GM23338 (cell line): ENCODE measurements at regions not wholly inside any gene's neighbourhood (a gene's known extent, or its start where the extent isn't known, plus 50 kb on each side); places are given as distances from the start of the nearest gene placed in this dataset.
A peak's percentile ranks its signal among the peaks of the same experiment; 100 is the strongest.

Source experiments
- ATAC-seq: fragments of 200-7000 bp; cut with Tn5 transposase; 3 replicates; pipeline ENCODE4 v1.9.1; 2020
- DNase-seq: peaks from one replicate; pipeline ENCODE4 v3.0.0-alpha.2; 2015; ENCODE audit warnings: low spot score
- H2AFZ ChIP-seq: fragments of 200-600 bp; sonication (generic); 2 replicates; pipeline ENCODE4 v1.8.0; 2016; ENCODE audit warnings: antibody characterized with exemption, mild to moderate bottlenecking, moderate library complexity
- H3F3A ChIP-seq: fragments of 200-600 bp; sonication (generic); replicated peaks from 2 replicates; pipeline ENCODE4 v1.8.0; 2017; ENCODE audit warnings: antibody characterized with exemption, mixed run types, low read depth
- H3K27ac ChIP-seq: fragments of 200-600 bp; sonication (generic); 2 replicates; pipeline ENCODE4 v1.6.1; 2016; ENCODE audit warnings: low read depth
- H3K27me3 ChIP-seq: fragments of 200-600 bp; sonication (generic); 2 replicates; pipeline ENCODE4 v1.8.0; 2016; ENCODE audit warnings: mild to moderate bottlenecking, mixed run types, moderate library complexity; ENCODE audit not compliant: insufficient read depth
- H3K36me3 ChIP-seq: fragments of 200-600 bp; sonication (generic); 2 replicates; pipeline ENCODE4 v1.8.0; 2016; ENCODE audit warnings: mild to moderate bottlenecking; ENCODE audit not compliant: insufficient read depth
- H3K4me1 ChIP-seq: fragments of 200-600 bp; sonication (generic); 2 replicates; pipeline ENCODE4 v1.8.0; 2016; ENCODE audit warnings: mild to moderate bottlenecking, moderate library complexity; ENCODE audit not compliant: insufficient read depth
- H3K4me2 ChIP-seq: fragments of 200-600 bp; sonication (generic); 2 replicates; pipeline ENCODE4 v1.7.1; 2017; ENCODE audit warnings: mixed run types
- H3K4me3 ChIP-seq: fragments of 200-600 bp; sonication (generic); 2 replicates; pipeline ENCODE4 v1.6.1; 2016; ENCODE audit warnings: mixed run types
- H3K79me2 ChIP-seq: fragments of 200-600 bp; sonication (generic); replicated peaks from 2 replicates; pipeline ENCODE4 v1.8.0; 2017; ENCODE audit warnings: mild to moderate bottlenecking; ENCODE audit not compliant: insufficient read depth
- H3K9me2 ChIP-seq: fragments of 200-600 bp; sonication (generic); 2 replicates; pipeline ENCODE4 v1.8.0; 2017; ENCODE audit not compliant: insufficient read depth
- H4K20me1 ChIP-seq: fragments of 200-600 bp; sonication (generic); replicated peaks from 2 replicates; pipeline ENCODE4 v1.8.0; 2017; ENCODE audit warnings: mild to moderate bottlenecking; ENCODE audit not compliant: insufficient read depth
- H3K27ac Mint-ChIP-seq: 2 replicates; pipeline ENCODE4 v1.8.0; 2020; ENCODE audit warnings: inconsistent platforms, mild to moderate bottlenecking, moderate library complexity, mixed read lengths
- H3K27me3 Mint-ChIP-seq: 3 replicates; pipeline ENCODE4 v1.8.0; 2022; ENCODE audit warnings: low read depth, mild to moderate bottlenecking, moderate library complexity, mixed read lengths, inconsistent platforms; ENCODE audit not compliant: insufficient read depth, poor library complexity
- H3K36me3 Mint-ChIP-seq: 3 replicates; pipeline ENCODE4 v1.8.0; 2021; ENCODE audit warnings: low read depth, mild to moderate bottlenecking, inconsistent platforms, moderate library complexity, mixed read lengths
- H3K4me1 Mint-ChIP-seq: 3 replicates; pipeline ENCODE4 v1.8.0; 2020; ENCODE audit warnings: mild to moderate bottlenecking, inconsistent platforms, mixed read lengths
- H3K4me3 Mint-ChIP-seq: 3 replicates; pipeline ENCODE4 v1.8.0; 2021; ENCODE audit warnings: moderate library complexity, mild to moderate bottlenecking, inconsistent platforms, mixed read lengths
- H3K9me3 Mint-ChIP-seq: 3 replicates; pipeline ENCODE4 v1.8.0; 2020; ENCODE audit warnings: moderate library complexity, mild to moderate bottlenecking, inconsistent platforms, mixed read lengths
- CREB1 ChIP-seq: fragments of 250-450 bp; sonication (Bioruptor Pico); IDR thresholded peaks from 2 replicates; pipeline ENCODE4 v1.5.0; 2020; ENCODE audit warnings: low read depth, mild to moderate bottlenecking, moderate library complexity
- CTCF ChIP-seq, 2 experiments: fragments of 200-600 bp in 1 of 2; sonication (generic) in 1 of 2; conservative IDR thresholded peaks; 2 replicates each; pipeline versions ENCODE4 v1.5.1 to v1.6.1; 2016 to 2017; ENCODE audit warnings: antibody characterized with exemption in 2 of 2, low read depth in 2 of 2, mild to moderate bottlenecking in 2 of 2, moderate library complexity in 1 of 2
- ETS1 ChIP-seq: IDR thresholded peaks from 2 replicates; pipeline ENCODE4 v1.6.1; 2016; ENCODE audit warnings: antibody characterized with exemption
- EZH2 ChIP-seq: fragments of 200-600 bp; sonication (generic); IDR thresholded peaks from one replicate; pipeline ENCODE4 v1.8.0; 2017; ENCODE audit warnings: antibody characterized with exemption, mild to moderate bottlenecking, low read depth; ENCODE audit not compliant: unreplicated experiment
- EZH2phosphoT487 ChIP-seq: fragments of 200-600 bp; sonication (generic); IDR thresholded peaks from one replicate; pipeline ENCODE4 v1.8.1; 2018; ENCODE audit warnings: antibody characterized with exemption; ENCODE audit not compliant: unreplicated experiment
- JUNB ChIP-seq: IDR thresholded peaks from one replicate; pipeline ENCODE4 v1.6.1; 2016; ENCODE audit warnings: antibody characterized with exemption; ENCODE audit not compliant: unreplicated experiment
- NANOG ChIP-seq: IDR thresholded peaks from 2 replicates; pipeline ENCODE4 v1.6.1; 2016; ENCODE audit warnings: antibody characterized with exemption, borderline replicate concordance
- POLR2AphosphoS5 ChIP-seq: IDR thresholded peaks from 2 replicates; pipeline ENCODE4 v1.6.1; 2016; ENCODE audit warnings: antibody characterized with exemption, low read depth
- STAT1 ChIP-seq: IDR thresholded peaks from one replicate; pipeline ENCODE4 v1.6.1; 2016; ENCODE audit warnings: antibody characterized with exemption; ENCODE audit not compliant: unreplicated experiment
- ZNF114 ChIP-seq: fragments of 250-450 bp; sonication (Bioruptor Pico); IDR thresholded peaks from 2 replicates; pipeline ENCODE4 v1.5.0; 2020; ENCODE audit warnings: mild to moderate bottlenecking, moderate library complexity
- ZNF331 ChIP-seq: fragments of 250-450 bp; sonication (Bioruptor Pico); IDR thresholded peaks from 2 replicates; pipeline ENCODE4 v1.5.0; 2020; ENCODE audit warnings: low read depth, mild to moderate bottlenecking, moderate library complexity
- ZNF462 ChIP-seq: fragments of 250-450 bp; sonication (Bioruptor Pico); IDR thresholded peaks from 2 replicates; pipeline ENCODE4 v1.5.0; 2020; ENCODE audit warnings: mild to moderate bottlenecking, moderate library complexity

- peaks cover 4% of the 10 kb centered on the region; the same call in 1 of the 3 replicates for H3K36me3 Mint-ChIP-seq
- Histone ChIP-seq H3K27ac (no peak overlapping the region), H3K36me3 (no peaks in the 10 kb centered on the region), H3K4me1 (no peaks in the 10 kb centered on the region), H2AFZ (no peak overlapping the region), H3K27me3 (no peaks in the 10 kb centered on the region), H4K20me1 (no peaks in the 10 kb centered on the region), H3K79me2 (no peaks in the 10 kb centered on the region), H3K4me3 (no peak overlapping the region), H3K9me2 (no peaks in the 10 kb centered on the region), H3F3A (no peaks in the 10 kb centered on the region), H3K4me2 (no peak overlapping the region)
- TF ChIP-seq EZH2 (no peak), CTCF (conservative IDR thresholded peaks at IDR 0.05; ENCODE audit: low read depth in 2 of 2) (peak; percentile 59 to 80), POLR2AphosphoS5 (no peak)
- no peak overlapping the region for H3K4me3 Mint-ChIP-seq
- no peak overlapping the region for H3K27ac Mint-ChIP-seq
- DNase-seq, result peak; percentile 62
- ATAC-seq, result peak; percentile 90
- no peaks in the 10 kb centered on the region for H3K27me3 Mint-ChIP-seq
- H3K4me1 Mint-ChIP-seq, result no peaks in the 10 kb centered on the region
- H3K9me3 Mint-ChIP-seq, result peaks cover 5% of the 10 kb centered on the region
These were observed 341.6 kb downstream of the VRK1 start for GRCh38 chr14:97138801-97139200.

GRCh38 chr14:97143011-97143410 lies 345.8 kb downstream of the VRK1 start:
- Histone ChIP-seq H3K4me2 (no peak overlapping the region), H3K4me3 (no peak overlapping the region), H3K27me3 (no peaks in the 10 kb centered on the region), H4K20me1 (no peaks in the 10 kb centered on the region), H2AFZ (no peak overlapping the region), H3F3A (no peaks in the 10 kb centered on the region), H3K4me1 (no peaks in the 10 kb centered on the region), H3K9me2 (no peaks in the 10 kb centered on the region), H3K79me2 (no peaks in the 10 kb centered on the region), H3K36me3 (no peaks in the 10 kb centered on the region), H3K27ac (no peak overlapping the region)
- DNase-seq (no peak), ATAC-seq (no peak)
- Mint-ChIP-seq H3K4me3 (no peak overlapping the region), H3K4me1 (no peaks in the 10 kb centered on the region), H3K27me3 (peaks cover 4% of the 10 kb centered on the region), H3K36me3 (no peaks in the 10 kb centered on the region), H3K9me3 (no peaks in the 10 kb centered on the region), H3K27ac (no peak overlapping the region)
- TF ChIP-seq ZNF114 (CRISPR knock-in tag), result no peak
- no peak for TF ChIP-seq CREB1 (CRISPR knock-in tag)
- TF ChIP-seq CTCF (conservative IDR thresholded peaks at IDR 0.05; ENCODE audit: low read depth in 2 of 2), result no peak
- TF ChIP-seq EZH2, result no peak
- no peak for TF ChIP-seq EZH2phosphoT487
- no peak for TF ChIP-seq JUNB
- TF ChIP-seq POLR2AphosphoS5, result no peak
- TF ChIP-seq NANOG, result no peak
- TF ChIP-seq ZNF462 (CRISPR knock-in tag), result no peak
- TF ChIP-seq ETS1, result no peak
- no peak for TF ChIP-seq STAT1
- TF ChIP-seq ZNF331 (CRISPR knock-in tag), result no peak
